Kidney (tissue), 13 donors: ENCODE measurements at regions not wholly inside any gene's neighbourhood (a gene's known extent, or its start where the extent isn't known, plus 50 kb on each side); places are given as distances from the start of the nearest gene placed in this dataset.
"Not testable (repeated sequence)": the region's sequence is repeated elsewhere in the genome, so short reads cannot be mapped to it uniquely, and the experiment has no call there.

Experiments
- DNase-seq, 5 donors: peaks; one replicate each; pipeline ENCODE4 v3.0.0-alpha.2; 2013 to 2020
- FAIRE-seq: peaks from 2 replicates; lab custom pipeline; 2012; peaks lifted over from hg19 to GRCh38; lab: Jason Lieb, UNC
- H3K27ac ChIP-seq, 2 donors: one replicate each; pipeline ENCODE4 v1.7.0; 2013; ENCODE audit warnings: low read depth in 2 of 2, low read length in 2 of 2, inconsistent platforms in 1 of 2
- H3K27me3 ChIP-seq: one replicate; pipeline ENCODE4 v1.7.1; 2013; ENCODE audit warnings: low read length, inconsistent platforms; ENCODE audit not compliant: control insufficient read depth, insufficient read depth
- H3K36me3 ChIP-seq, 3 donors: one replicate each; pipeline versions ENCODE4 v1.7.0 to v1.7.1; 2013; ENCODE audit warnings: low read length in 3 of 3, control low read depth in 1 of 3, inconsistent platforms in 1 of 3; ENCODE audit not compliant: insufficient read depth in 3 of 3, control insufficient read depth in 2 of 3
- H3K4me1 ChIP-seq, 3 donors: one replicate each; pipeline versions ENCODE4 v1.7.0 to v1.7.1; 2013; ENCODE audit warnings: low read length in 3 of 3, inconsistent platforms in 1 of 3, low read depth in 1 of 3; ENCODE audit not compliant: control insufficient read depth in 2 of 3, insufficient read depth in 2 of 3
- H3K4me3 ChIP-seq, 3 donors: one replicate each; pipeline versions ENCODE4 v1.7.0 to v1.8.1; 2013; ENCODE audit warnings: low read length in 3 of 3, control low read depth in 1 of 3, inconsistent platforms in 1 of 3
- H3K9ac ChIP-seq, 3 donors: one replicate each; pipeline versions ENCODE4 v1.7.0 to v1.7.1; 2013; ENCODE audit warnings: low read length in 3 of 3, control low read depth in 1 of 3, inconsistent platforms in 1 of 3
- H3K9me3 ChIP-seq, 3 donors: one replicate each; pipeline versions ENCODE4 v1.7.0 to v1.7.1; 2013; ENCODE audit warnings: low read length in 3 of 3, control low read depth in 1 of 3, inconsistent platforms in 1 of 3; ENCODE audit not compliant: control insufficient read depth in 2 of 3, insufficient read depth in 1 of 3
- CTCF ChIP-seq: IDR thresholded peaks from 3 replicates; pipeline ENCODE4 v1.5.1; 2012; ENCODE audit warnings: mild to moderate bottlenecking, moderate library complexity, borderline replicate concordance; ENCODE audit not compliant: insufficient read depth; ENCODE audit errors: extremely low read depth
- intact Hi-C: fragments of 100-400 bp; cut with DNase I; formaldehyde crosslinking; loops from one replicate; pipeline ENCODE4 v1.11.1; 2022
- donor health status: control.
- donor health status: control.
- donor health status: control.
- donor health status: control.
- donor health status: control.
- donor health status: DM: yes; HTN: yes; CAD: no.
- donor health status: Normal renal cell carcinoma (clear cell type).

GRCh38 chr11:110855191-110855590 is 143.0 kb upstream of the ARHGAP20 start:
- no peak overlapping the region for H3K27ac ChIP-seq
- FAIRE-seq (no peak), DNase-seq (peak in 2 of 5 donors; percentile 30 to 45)
- no peaks in the 10 kb centered on the region for H3K4me1 ChIP-seq
- H3K9ac ChIP-seq = no peak overlapping the region
- TF ChIP-seq CTCF = no peak
- H3K9me3 ChIP-seq = no peaks in the 10 kb centered on the region
- H3K27me3 ChIP-seq = no peaks in the 10 kb centered on the region
- intact Hi-C loops = no loop called here
- H3K4me3 ChIP-seq = no peak overlapping the region
- no peaks in the 10 kb centered on the region for H3K36me3 ChIP-seq

- H3K9me3 ChIP-seq = no peaks in the 10 kb centered on the region
- intact Hi-C loops = no loop called here
- DNase-seq (no peak), FAIRE-seq (no peak)
- H3K4me3 ChIP-seq = no peak overlapping the region
- H3K36me3 ChIP-seq = no peaks in the 10 kb centered on the region
- no peak overlapping the region for H3K9ac ChIP-seq
- no peaks in the 10 kb centered on the region for H3K4me1 ChIP-seq
- no peaks in the 10 kb centered on the region for H3K27me3 ChIP-seq
- no peak overlapping the region for H3K27ac ChIP-seq
- no peak for TF ChIP-seq CTCF
Observed at GRCh38 chr11:110852921-110853490, 140.8 kb upstream of the ARHGAP20 start.

- DNase-seq = no peak
- no peak for FAIRE-seq
- no peak overlapping the region for H3K9ac ChIP-seq
- H3K4me3 ChIP-seq = no peak overlapping the region
- H3K27ac ChIP-seq = no peak overlapping the region
- H3K36me3 ChIP-seq = no peaks in the 10 kb centered on the region
- no peak for TF ChIP-seq CTCF
- H3K9me3 ChIP-seq = no peaks in the 10 kb centered on the region
- H3K27me3 ChIP-seq = no peaks in the 10 kb centered on the region
- H3K4me1 ChIP-seq = no peaks in the 10 kb centered on the region
- intact Hi-C loops = no loop called here
Observed at GRCh38 chr11:110850846-110851245, 138.6 kb upstream of the ARHGAP20 start.

- intact Hi-C loops, FAIRE-seq: not testable (repeated sequence)
Observed at GRCh38 chr11:110843053-110843452, 130.8 kb upstream of the ARHGAP20 start.

More at GRCh38 chr11:110843053-110843452, 130.8 kb upstream of the ARHGAP20 start:
- not testable (repeated sequence) for H3K9me3 ChIP-seq, H3K27ac ChIP-seq, H3K4me1 ChIP-seq, H3K27me3 ChIP-seq, H3K36me3 ChIP-seq, DNase-seq, H3K9ac ChIP-seq, H3K4me3 ChIP-seq
